C4-2B (cell line): ENCODE measurements at regions not wholly inside any gene's neighbourhood (a gene's known extent, or its start where the extent isn't known, plus 50 kb on each side); places are given as distances from the start of the nearest gene placed in this dataset.

ENCODE experiments used
- CTCF ChIP-seq: fragments of 450-650 bp; conservative IDR thresholded peaks from 2 replicates; pipeline ENCODE4 v1.5.1; 2017; ENCODE audit warnings: mild to moderate bottlenecking
- ZFX ChIP-seq: fragments of 450-650 bp; IDR thresholded peaks from 2 replicates; pipeline ENCODE4 v1.6.1; 2017

GRCh38 chr18:27276886-27277285 lies 91.8 kb upstream of the CHST9 start:
- TF ChIP-seq CTCF (no peak), ZFX (no peak)
